ENCODE measurements at regions not wholly inside any gene's neighbourhood (a gene's known extent, or its start where the extent isn't known, plus 50 kb on each side); places are given as distances from the start of the nearest gene placed in this dataset.

DNA sequence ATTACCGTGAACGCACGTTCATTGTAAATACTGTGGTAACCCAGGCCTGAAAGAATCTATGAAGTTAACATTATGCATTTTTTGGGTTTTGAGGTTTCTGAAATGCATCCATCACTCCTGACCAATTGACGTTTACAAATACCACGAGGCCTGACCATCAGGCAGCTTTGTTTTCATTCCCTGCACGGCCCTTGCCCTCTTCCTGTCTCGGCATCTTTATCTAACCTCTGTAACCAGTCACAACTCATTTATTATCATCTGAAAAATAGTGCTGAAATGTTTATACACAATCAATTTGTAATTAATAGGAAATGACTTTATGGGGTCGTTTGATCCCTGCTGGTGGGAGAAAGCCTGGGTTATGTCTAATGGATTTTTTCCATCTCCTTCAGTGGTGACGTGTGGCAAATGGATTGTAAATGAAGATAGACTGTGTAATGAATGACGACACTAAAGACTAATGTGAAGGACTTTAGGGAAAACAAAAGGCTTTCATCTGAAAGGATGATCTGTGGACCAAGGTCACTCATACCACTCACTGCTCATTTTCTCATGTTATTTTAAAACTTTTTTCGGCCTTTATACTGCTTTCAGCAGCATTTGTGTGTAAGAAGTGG lies 102.7 kb upstream of the SORBS2 start:
- no peaks in the 10 kb centered on the region for H3K4me1 ChIP-seq (ENCODE audit: control insufficient read depth in 1 of 2, low read depth in 2 of 2)
- H3K27me3 ChIP-seq (replicated peaks; ENCODE audit: insufficient read depth) = no peaks in the 10 kb centered on the region
- TF ChIP-seq, protein P1, sequence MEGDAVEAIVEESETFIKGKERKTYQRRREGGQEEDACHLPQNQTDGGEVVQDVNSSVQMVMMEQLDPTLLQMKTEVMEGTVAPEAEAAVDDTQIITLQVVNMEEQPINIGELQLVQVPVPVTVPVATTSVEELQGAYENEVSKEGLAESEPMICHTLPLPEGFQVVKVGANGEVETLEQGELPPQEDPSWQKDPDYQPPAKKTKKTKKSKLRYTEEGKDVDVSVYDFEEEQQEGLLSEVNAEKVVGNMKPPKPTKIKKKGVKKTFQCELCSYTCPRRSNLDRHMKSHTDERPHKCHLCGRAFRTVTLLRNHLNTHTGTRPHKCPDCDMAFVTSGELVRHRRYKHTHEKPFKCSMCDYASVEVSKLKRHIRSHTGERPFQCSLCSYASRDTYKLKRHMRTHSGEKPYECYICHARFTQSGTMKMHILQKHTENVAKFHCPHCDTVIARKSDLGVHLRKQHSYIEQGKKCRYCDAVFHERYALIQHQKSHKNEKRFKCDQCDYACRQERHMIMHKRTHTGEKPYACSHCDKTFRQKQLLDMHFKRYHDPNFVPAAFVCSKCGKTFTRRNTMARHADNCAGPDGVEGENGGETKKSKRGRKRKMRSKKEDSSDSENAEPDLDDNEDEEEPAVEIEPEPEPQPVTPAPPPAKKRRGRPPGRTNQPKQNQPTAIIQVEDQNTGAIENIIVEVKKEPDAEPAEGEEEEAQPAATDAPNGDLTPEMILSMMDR (IDR thresholded peaks at IDR 0.05) = no peak
- no peak for ATAC-seq (ENCODE audit: insufficient number of reproducible peaks, low FRiP score, low read depth)
- no peak overlapping the region for H3K4me3 ChIP-seq
- no peak overlapping the region for H3K27ac ChIP-seq
- H3K9me3 ChIP-seq = no peaks in the 10 kb centered on the region
- H3K36me3 ChIP-seq = no peaks in the 10 kb centered on the region
- no peak for DNase-seq (ENCODE audit: low spot score)

DNA sequence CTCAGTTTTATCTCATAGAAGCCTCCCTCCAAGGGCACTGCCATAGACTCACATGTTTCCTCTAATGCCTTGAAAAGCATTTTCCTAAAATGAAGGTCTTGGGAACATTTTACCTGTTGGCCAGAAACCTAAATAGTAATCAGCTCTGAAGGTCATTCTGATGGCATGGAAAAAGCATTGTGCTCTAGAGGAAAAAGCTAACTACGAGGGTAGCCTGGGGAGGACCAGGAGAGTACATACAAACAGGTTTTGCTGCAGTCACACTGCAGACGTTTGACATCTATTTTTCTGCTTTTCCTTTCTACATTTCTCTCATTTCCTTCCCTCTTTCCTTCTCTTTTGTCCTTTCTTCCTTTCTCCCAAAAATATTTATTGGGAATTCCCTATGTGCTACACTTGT lies 103.3 kb upstream of the SORBS2 start:
- no peak for DNase-seq (ENCODE audit: low spot score)
- Histone ChIP-seq H3K36me3 (no peaks in the 10 kb centered on the region), H3K27me3 (replicated peaks; ENCODE audit: insufficient read depth) (no peaks in the 10 kb centered on the region), H3K4me3 (no peak overlapping the region), H3K4me1 (ENCODE audit: control insufficient read depth in 1 of 2, low read depth in 2 of 2) (no peaks in the 10 kb centered on the region), H3K9me3 (no peaks in the 10 kb centered on the region), H3K27ac (no peak overlapping the region)
- no peak for ATAC-seq (ENCODE audit: insufficient number of reproducible peaks, low FRiP score, low read depth)
- TF ChIP-seq, protein P1 (IDR thresholded peaks at IDR 0.05) = no peak

DNA sequence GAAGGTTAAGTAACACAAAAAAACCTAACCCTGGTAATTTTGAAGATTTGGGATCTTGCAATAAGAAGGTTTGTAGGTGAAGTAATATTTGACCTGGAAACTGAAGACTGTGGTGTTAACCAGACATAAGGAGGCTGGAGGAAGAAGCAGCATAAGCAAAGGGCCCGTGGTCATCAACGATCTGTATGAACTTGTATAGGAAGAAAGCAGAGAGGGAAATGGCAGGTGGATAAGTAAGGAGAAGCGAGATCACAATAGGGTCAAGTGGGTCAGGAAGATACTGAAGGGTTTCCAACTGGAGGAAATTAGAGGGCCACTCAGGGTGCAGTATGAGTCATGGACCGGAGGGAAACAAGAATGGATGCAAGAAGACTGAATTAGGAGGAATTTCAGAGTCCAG lies 103.8 kb upstream of the SORBS2 start:
- Histone ChIP-seq H3K27me3 (replicated peaks; ENCODE audit: insufficient read depth) (no peaks in the 10 kb centered on the region), H3K9me3 (no peaks in the 10 kb centered on the region), H3K4me3 (no peak overlapping the region), H3K27ac (no peak overlapping the region), H3K36me3 (no peaks in the 10 kb centered on the region), H3K4me1 (ENCODE audit: control insufficient read depth in 1 of 2, low read depth in 2 of 2) (no peaks in the 10 kb centered on the region)
- ATAC-seq (ENCODE audit: insufficient number of reproducible peaks, low FRiP score, low read depth) (no peak), DNase-seq (ENCODE audit: low spot score) (no peak)
- TF ChIP-seq, protein P1 (IDR thresholded peaks at IDR 0.05) = no peak

DNA sequence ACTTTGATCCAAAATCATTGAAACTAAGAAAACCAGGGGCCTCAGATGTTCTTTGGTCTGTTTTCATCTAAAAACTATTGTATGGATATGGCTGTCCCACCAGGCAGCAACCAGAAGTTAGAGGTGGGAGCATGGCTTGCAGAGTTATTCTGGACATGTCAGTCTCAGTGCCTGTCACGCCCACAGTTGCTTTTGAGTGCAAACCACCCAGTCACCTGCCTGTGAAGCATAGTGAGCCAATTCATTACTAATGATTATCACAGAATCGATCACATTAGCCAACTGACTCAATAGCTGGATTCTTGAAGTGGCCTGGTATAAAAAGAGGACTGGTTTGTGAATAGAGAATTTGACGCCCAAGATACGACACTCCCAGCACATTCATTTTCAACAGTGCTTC lies 104.2 kb upstream of the SORBS2 start:
- peaks cover 0 to under 1% of the 10 kb centered on the region in 2 donors for H3K4me1 ChIP-seq (ENCODE audit: control insufficient read depth in 1 of 2, low read depth in 2 of 2)
- H3K9me3 ChIP-seq = no peaks in the 10 kb centered on the region
- no peak for DNase-seq (ENCODE audit: low spot score)
- no peaks in the 10 kb centered on the region for H3K36me3 ChIP-seq
- ATAC-seq (ENCODE audit: insufficient number of reproducible peaks, low FRiP score, low read depth) = no peak
- TF ChIP-seq, protein P1 (IDR thresholded peaks at IDR 0.05) = no peak
- no peaks in the 10 kb centered on the region for H3K27me3 ChIP-seq (replicated peaks; ENCODE audit: insufficient read depth)
- H3K27ac ChIP-seq = no peak overlapping the region
- no peak overlapping the region for H3K4me3 ChIP-seq

DNA sequence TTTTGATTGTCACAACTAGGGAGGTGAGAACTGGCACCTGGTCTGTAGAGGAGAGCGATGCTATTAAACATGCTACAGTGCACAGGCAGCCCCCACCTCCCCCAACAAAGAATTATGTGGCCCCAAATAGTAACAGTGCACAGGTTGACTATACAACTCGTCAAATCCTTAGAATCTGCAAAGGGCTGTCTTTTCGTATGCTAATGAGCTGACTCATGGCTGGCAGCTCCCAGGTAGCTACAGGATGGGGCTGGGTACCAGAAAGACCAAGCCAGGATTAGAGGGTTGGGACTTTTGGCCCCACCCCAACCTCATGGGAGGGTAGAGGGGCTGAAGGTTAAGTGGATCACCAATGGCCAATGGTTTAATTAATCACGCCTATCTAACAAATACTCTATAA lies 104.7 kb upstream of the SORBS2 start:
- TF ChIP-seq, protein P1 (IDR thresholded peaks at IDR 0.05) = no peak
- no peak for DNase-seq (ENCODE audit: low spot score)

More for the DNA sequence above, 104.7 kb upstream of the SORBS2 start:
- no peak for ATAC-seq (ENCODE audit: insufficient number of reproducible peaks, low FRiP score, low read depth)
- no peaks in the 10 kb centered on the region for H3K27me3 ChIP-seq (replicated peaks; ENCODE audit: insufficient read depth)
- H3K4me3 ChIP-seq = no peak overlapping the region
- H3K4me1 ChIP-seq (ENCODE audit: control insufficient read depth in 1 of 2, low read depth in 2 of 2) = peaks cover 0 to 5% of the 10 kb centered on the region in 2 donors
- H3K27ac ChIP-seq = no peak overlapping the region
- no peaks in the 10 kb centered on the region for H3K36me3 ChIP-seq
- no peaks in the 10 kb centered on the region for H3K9me3 ChIP-seq

Measured in thoracic aorta (tissue), 2 donors.